ENCODE measurements at regions not wholly inside any gene's neighbourhood (a gene's known extent, or its start where the extent isn't known, plus 50 kb on each side); places are given as distances from the start of the nearest gene placed in this dataset.

GRCh38 chr5:82347201-82347865, 69.2 kb upstream of the RPS23 start:
- DNase-seq: no peak
- H3K4me3 ChIP-seq (ENCODE audit: low read depth, low read length): no peak overlapping the region

GRCh38 chr5:82346399-82347165, 68.4 kb upstream of the RPS23 start:
- Histone ChIP-seq H3K9me3 (no peaks in the 10 kb centered on the region), H3K36me3 (no peaks in the 10 kb centered on the region), H3K4me1 (no peaks in the 10 kb centered on the region), H3K27me3 (no peaks in the 10 kb centered on the region), H3K4me3 (ENCODE audit: low read depth, low read length) (no peak overlapping the region)
- no peak for DNase-seq
- no peak for TF ChIP-seq CTCF (IDR thresholded peaks at IDR 0.05; ENCODE audit: low read depth, low read length)

More at GRCh38 chr5:82347201-82347865, 69.2 kb upstream of the RPS23 start:
- H3K36me3 ChIP-seq: no peaks in the 10 kb centered on the region
- no peak for TF ChIP-seq CTCF (IDR thresholded peaks at IDR 0.05; ENCODE audit: low read depth, low read length)
- H3K9me3 ChIP-seq: no peaks in the 10 kb centered on the region
- no peaks in the 10 kb centered on the region for H3K27me3 ChIP-seq
- peaks cover 2% of the 10 kb centered on the region for H3K4me1 ChIP-seq

GRCh38 chr5:82345108-82345507, 67.0 kb upstream of the RPS23 start:
- TF ChIP-seq CTCF (IDR thresholded peaks at IDR 0.05; ENCODE audit: low read depth, low read length): no peak

GRCh38 chr5:82341325-82341724, 63.2 kb upstream of the RPS23 start:
- DNase-seq: no peak
- Histone ChIP-seq H3K4me3 (ENCODE audit: low read depth, low read length) (no peak overlapping the region), H3K27me3 (no peaks in the 10 kb centered on the region), H3K4me1 (no peaks in the 10 kb centered on the region), H3K36me3 (no peaks in the 10 kb centered on the region), H3K9me3 (no peaks in the 10 kb centered on the region)
- TF ChIP-seq CTCF (IDR thresholded peaks at IDR 0.05; ENCODE audit: low read depth, low read length): no peak

More at GRCh38 chr5:82345108-82345507, 67.0 kb upstream of the RPS23 start:
- no peak overlapping the region for H3K4me3 ChIP-seq (ENCODE audit: low read depth, low read length)
- no peaks in the 10 kb centered on the region for H3K9me3 ChIP-seq
- no peaks in the 10 kb centered on the region for H3K4me1 ChIP-seq
- H3K27me3 ChIP-seq: no peaks in the 10 kb centered on the region
- H3K36me3 ChIP-seq: no peaks in the 10 kb centered on the region
- DNase-seq: no peak

GRCh38 chr5:82340799-82341198, 62.6 kb upstream of the RPS23 start:
- no peaks in the 10 kb centered on the region for H3K4me1 ChIP-seq
- DNase-seq: no peak
- no peak overlapping the region for H3K4me3 ChIP-seq (ENCODE audit: low read depth, low read length)
- H3K9me3 ChIP-seq: no peaks in the 10 kb centered on the region
- no peak for TF ChIP-seq CTCF (IDR thresholded peaks at IDR 0.05; ENCODE audit: low read depth, low read length)
- no peaks in the 10 kb centered on the region for H3K36me3 ChIP-seq
- no peaks in the 10 kb centered on the region for H3K27me3 ChIP-seq

GRCh38 chr5:82339792-82340191, 61.6 kb upstream of the RPS23 start:
- Histone ChIP-seq H3K27me3 (no peaks in the 10 kb centered on the region), H3K4me3 (ENCODE audit: low read depth, low read length) (no peak overlapping the region), H3K36me3 (no peaks in the 10 kb centered on the region), H3K9me3 (no peaks in the 10 kb centered on the region), H3K4me1 (no peaks in the 10 kb centered on the region)
- no peak for DNase-seq
- TF ChIP-seq CTCF (IDR thresholded peaks at IDR 0.05; ENCODE audit: low read depth, low read length): no peak

All from BE2C (cell line).